ENCODE measurements at regions not wholly inside any gene's neighbourhood (a gene's known extent, or its start where the extent isn't known, plus 50 kb on each side); places are given as distances from the start of the nearest gene placed in this dataset.

GRCh38 chr4:187798385-187798784 lies 197.2 kb upstream of the ZFP42 start (continued):
- TF ChIP-seq RAD21 (IDR thresholded peaks at IDR 0.05 in 1 of 2, conservative IDR thresholded peaks at IDR 0.05 in 1 of 2; ENCODE audit: low read depth in 2 of 2, low read length in 2 of 2) = peak; percentile 32 to 51; a peak in 3 of 4 replicates
- no peak for TF ChIP-seq SIRT6 (IDR thresholded peaks at IDR 0.05; ENCODE audit: low read length)

All from H1 (cell line).